Thyroid gland (tissue), 4 donors: ENCODE measurements at regions not wholly inside any gene's neighbourhood (a gene's known extent, or its start where the extent isn't known, plus 50 kb on each side); places are given as distances from the start of the nearest gene placed in this dataset.

Experiments
- DNase-seq, 2 donors: peaks; one replicate each; pipeline ENCODE4 v3.0.0-alpha.2; 2019
- H3K27ac ChIP-seq, 3 donors: fragments of 200-600 bp; sonication (generic); 1 replicate in 2 of 3; 2 replicates in 1 of 3; pipeline ENCODE4 v1.5.1; 2016 to 2019; ENCODE audit warnings: mild to moderate bottlenecking in 1 of 3, moderate library complexity in 1 of 3
- H3K27me3 ChIP-seq: fragments of 200-600 bp; sonication (generic); one replicate; pipeline ENCODE4 v1.5.1; 2019
- H3K36me3 ChIP-seq, 2 donors: fragments of 200-600 bp; sonication (generic); one replicate each; pipeline ENCODE4 v1.5.1; 2016 to 2019
- H3K4me1 ChIP-seq, 2 donors: fragments of 200-600 bp; sonication (generic); one replicate each; pipeline ENCODE4 v1.5.1; 2017 to 2019
- H3K4me3 ChIP-seq, 3 donors: fragments of 200-600 bp; sonication (generic); replicated peaks in 1 of 3; 1 replicate in 2 of 3; 2 replicates in 1 of 3; pipeline ENCODE4 v1.5.1; 2016; ENCODE audit warnings: mild to moderate bottlenecking in 1 of 3
- H3K9me3 ChIP-seq: fragments of 200-600 bp; sonication (generic); one replicate; pipeline ENCODE4 v1.5.1; 2017
- POLR2A ChIP-seq, 2 donors: fragments of 450-650 bp; IDR thresholded peaks; one replicate each; pipeline ENCODE4 v1.6.1; 2017; ENCODE audit warnings: antibody characterized with exemption in 2 of 2, mild to moderate bottlenecking in 2 of 2, moderate library complexity in 1 of 2
- WGBS, 2 donors: methylation state at CpG; one replicate each; pipeline ENCODE4 v1.1.5; 2017; 5-methylcytosine and 5-hydroxymethylcytosine counted together
- intact Hi-C: fragments of 100-400 bp; cut with DNase I; formaldehyde crosslinking; loops from one replicate; pipeline ENCODE4 v1.15.1; 2023
- TF ChIP-seq, protein P1 (sequence below), 6 experiments: fragments of 200-600 bp in 3 of 6; fragments of 450-650 bp in 3 of 6; sonication (generic) in 3 of 6; IDR thresholded peaks; one replicate each; pipeline ENCODE4 v1.5.1; 2016 to 2019; ENCODE audit warnings: antibody characterized with exemption in 6 of 6, mild to moderate bottlenecking in 2 of 6, inconsistent platforms in 1 of 6, moderate library complexity in 1 of 6

DNA sequence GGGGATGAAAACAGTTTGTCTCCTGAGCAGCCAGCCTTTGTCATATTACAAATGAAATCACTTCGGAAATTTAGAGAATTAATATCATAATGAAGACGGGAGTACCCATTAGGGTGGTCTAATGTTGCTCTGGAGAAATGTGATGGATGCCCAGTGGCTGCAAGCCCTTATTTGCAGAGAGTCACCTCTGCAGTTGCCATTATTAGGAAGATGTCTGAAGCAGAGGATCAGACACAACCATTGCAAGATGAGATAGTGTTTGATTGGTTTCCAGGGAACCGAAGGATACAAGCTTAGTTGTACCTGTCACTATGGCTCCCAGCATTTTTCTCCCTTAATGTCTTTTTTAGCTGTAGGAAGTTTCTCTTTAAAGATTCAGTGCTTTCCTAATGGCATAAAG lies 272.4 kb downstream of the FIGN start:
- H3K4me1 ChIP-seq = no peaks in the 10 kb centered on the region
- intact Hi-C loops = no loop called here
- no peaks in the 10 kb centered on the region for H3K9me3 ChIP-seq
- no peak overlapping the region for H3K4me3 ChIP-seq
- 96 to 97% methylated on average over 3 of the region's 3 CpGs for WGBS, 2 donors
- H3K36me3 ChIP-seq = no peaks in the 10 kb centered on the region
- no peak overlapping the region for H3K27ac ChIP-seq
- TF ChIP-seq, protein P1, sequence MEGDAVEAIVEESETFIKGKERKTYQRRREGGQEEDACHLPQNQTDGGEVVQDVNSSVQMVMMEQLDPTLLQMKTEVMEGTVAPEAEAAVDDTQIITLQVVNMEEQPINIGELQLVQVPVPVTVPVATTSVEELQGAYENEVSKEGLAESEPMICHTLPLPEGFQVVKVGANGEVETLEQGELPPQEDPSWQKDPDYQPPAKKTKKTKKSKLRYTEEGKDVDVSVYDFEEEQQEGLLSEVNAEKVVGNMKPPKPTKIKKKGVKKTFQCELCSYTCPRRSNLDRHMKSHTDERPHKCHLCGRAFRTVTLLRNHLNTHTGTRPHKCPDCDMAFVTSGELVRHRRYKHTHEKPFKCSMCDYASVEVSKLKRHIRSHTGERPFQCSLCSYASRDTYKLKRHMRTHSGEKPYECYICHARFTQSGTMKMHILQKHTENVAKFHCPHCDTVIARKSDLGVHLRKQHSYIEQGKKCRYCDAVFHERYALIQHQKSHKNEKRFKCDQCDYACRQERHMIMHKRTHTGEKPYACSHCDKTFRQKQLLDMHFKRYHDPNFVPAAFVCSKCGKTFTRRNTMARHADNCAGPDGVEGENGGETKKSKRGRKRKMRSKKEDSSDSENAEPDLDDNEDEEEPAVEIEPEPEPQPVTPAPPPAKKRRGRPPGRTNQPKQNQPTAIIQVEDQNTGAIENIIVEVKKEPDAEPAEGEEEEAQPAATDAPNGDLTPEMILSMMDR (IDR thresholded peaks at IDR 0.05) = no peak
- no peak for TF ChIP-seq POLR2A (IDR thresholded peaks at IDR 0.05)
- DNase-seq = no peak
- no peaks in the 10 kb centered on the region for H3K27me3 ChIP-seq

DNA sequence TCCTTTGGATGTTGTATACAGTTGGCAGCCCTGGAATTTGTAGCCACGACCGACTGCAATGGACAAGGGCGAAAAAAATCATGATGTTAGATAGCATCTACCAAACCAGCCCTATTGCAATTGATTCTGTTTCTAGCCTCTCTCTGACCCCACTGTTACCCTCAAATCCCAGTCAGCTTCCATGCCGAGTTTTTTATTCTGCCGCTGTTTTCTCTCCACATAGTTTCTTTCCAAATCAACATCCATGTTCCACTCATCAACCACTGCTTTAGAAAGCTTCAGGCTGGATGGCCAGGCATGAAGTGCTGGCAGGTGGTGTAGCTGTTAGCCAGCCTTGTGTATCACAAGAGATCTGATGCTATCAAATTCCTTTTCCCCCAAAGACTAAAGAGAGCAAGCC lies 272.8 kb downstream of the FIGN start:
- H3K27me3 ChIP-seq = no peaks in the 10 kb centered on the region
- H3K9me3 ChIP-seq = no peaks in the 10 kb centered on the region
- H3K4me1 ChIP-seq = no peaks in the 10 kb centered on the region
- TF ChIP-seq POLR2A (IDR thresholded peaks at IDR 0.05) = no peak
- TF ChIP-seq, protein P1 (IDR thresholded peaks at IDR 0.05) = no peak
- no peak overlapping the region for H3K4me3 ChIP-seq
- WGBS, 2 donors = 94 to 95% methylated on average over 5 of the region's 5 CpGs
- no peak overlapping the region for H3K27ac ChIP-seq
- intact Hi-C loops = no loop called here
- DNase-seq = no peak
- H3K36me3 ChIP-seq = no peaks in the 10 kb centered on the region

DNA sequence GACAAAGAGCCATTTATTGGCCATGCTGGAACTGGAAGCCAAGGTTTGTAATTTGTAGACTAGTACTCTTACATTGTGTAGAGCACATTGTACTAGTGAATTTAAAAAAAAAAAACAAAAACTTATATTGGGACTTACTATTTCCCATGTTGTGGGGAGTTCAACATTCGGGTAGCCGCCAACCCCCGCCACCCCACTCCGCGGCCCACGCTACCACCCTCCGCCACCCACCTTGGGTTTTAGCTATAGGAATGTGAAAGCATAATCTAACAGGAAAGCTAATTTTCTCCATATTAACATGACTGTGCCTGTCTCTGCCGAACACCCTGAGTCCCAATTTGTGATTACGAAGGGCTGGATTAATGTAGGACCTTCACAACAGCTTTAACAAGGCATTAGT lies 275.8 kb downstream of the FIGN start:
- intact Hi-C loops = no loop called here
- Histone ChIP-seq H3K27ac (no peak overlapping the region), H3K9me3 (no peaks in the 10 kb centered on the region), H3K36me3 (no peaks in the 10 kb centered on the region), H3K27me3 (no peaks in the 10 kb centered on the region), H3K4me3 (no peak overlapping the region), H3K4me1 (no peaks in the 10 kb centered on the region)
- 96 to 97% methylated on average over 9 of the region's 9 CpGs for WGBS, 2 donors
- DNase-seq = no peak
- TF ChIP-seq POLR2A (IDR thresholded peaks at IDR 0.05) = no peak
- TF ChIP-seq, protein P1 (IDR thresholded peaks at IDR 0.05) = no peak

DNA sequence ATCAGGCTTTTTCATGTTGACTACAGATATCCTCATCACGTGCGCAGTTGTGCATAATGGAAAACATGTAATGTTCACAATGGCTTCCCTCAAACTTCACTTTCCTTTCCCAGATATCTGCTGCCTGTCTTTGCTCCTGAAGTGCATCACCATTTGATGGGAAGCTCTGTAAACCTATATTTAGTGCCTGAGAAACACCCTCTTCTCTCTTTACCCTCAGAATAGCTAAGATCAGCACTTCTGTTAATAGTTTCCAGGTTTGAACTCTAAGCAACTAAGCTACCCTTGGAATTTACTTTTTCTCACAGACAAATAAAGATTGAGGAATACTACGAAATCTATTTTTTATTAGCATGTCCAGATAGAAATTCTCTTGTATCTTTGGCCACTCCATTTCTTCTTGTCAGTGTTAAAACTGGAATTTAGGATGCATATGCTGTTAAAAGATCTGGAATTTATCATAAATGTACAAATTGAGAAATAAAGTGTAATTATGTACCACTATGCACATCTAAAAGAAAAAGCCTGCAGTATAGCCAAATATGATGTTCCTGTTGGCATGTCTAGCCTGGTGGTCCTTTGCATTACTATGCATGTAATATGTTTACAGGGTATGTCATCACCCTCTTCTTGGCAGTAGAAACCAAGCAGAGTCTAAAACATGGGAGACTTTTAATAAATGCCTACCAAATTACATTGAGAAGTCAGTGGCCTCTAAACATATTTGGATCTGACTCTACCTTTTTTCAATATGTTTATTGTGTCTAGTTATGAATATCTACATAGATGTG lies 278.7 kb downstream of the FIGN start:
- no peak overlapping the region for H3K27ac ChIP-seq
- no peaks in the 10 kb centered on the region for H3K4me1 ChIP-seq
- intact Hi-C loops = no loop called here
- TF ChIP-seq, protein P1 (IDR thresholded peaks at IDR 0.05) = no peak
- TF ChIP-seq POLR2A (IDR thresholded peaks at IDR 0.05) = no peak
- H3K9me3 ChIP-seq = no peaks in the 10 kb centered on the region
- WGBS, 2 donors = 88 to 91% methylated on average over 3 of the region's 3 CpGs
- no peaks in the 10 kb centered on the region for H3K27me3 ChIP-seq
- H3K36me3 ChIP-seq = no peaks in the 10 kb centered on the region
- H3K4me3 ChIP-seq = no peak overlapping the region
- DNase-seq = no peak

DNA sequence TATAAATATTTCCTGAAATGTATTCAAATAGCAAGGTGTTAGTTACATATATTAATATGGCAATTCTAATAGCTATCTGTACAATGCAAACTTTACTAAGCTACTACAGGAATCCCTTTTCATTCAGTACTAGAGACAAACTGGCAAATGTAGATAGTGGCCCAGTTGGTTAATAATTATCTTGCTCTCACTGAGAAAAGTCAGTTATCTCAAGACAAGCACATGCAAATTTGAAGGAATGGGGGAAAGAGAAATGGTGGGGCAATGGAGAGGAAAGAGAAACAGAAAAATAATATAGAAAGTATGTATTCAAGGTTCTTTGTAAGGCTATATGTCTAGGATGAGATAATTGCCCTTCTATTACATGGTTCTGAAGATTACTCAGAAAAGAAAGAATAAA lies 280.0 kb downstream of the FIGN start:
- Histone ChIP-seq H3K4me3 (no peak overlapping the region), H3K27me3 (no peaks in the 10 kb centered on the region)
- intact Hi-C loops = no loop called here

More for the DNA sequence above, 280.0 kb downstream of the FIGN start:
- Histone ChIP-seq H3K36me3 (no peaks in the 10 kb centered on the region), H3K27ac (no peak overlapping the region), H3K4me1 (no peaks in the 10 kb centered on the region), H3K9me3 (no peaks in the 10 kb centered on the region)
- no peak for DNase-seq
- no peak for TF ChIP-seq POLR2A (IDR thresholded peaks at IDR 0.05)
- TF ChIP-seq, protein P1 (IDR thresholded peaks at IDR 0.05) = no peak
